Upper lobe of right lung (tissue), 1 donor: ENCODE measurements at regions not wholly inside any gene's neighbourhood (a gene's known extent, or its start where the extent isn't known, plus 50 kb on each side); places are given as distances from the start of the nearest gene placed in this dataset.
"Not testable (repeated sequence)": the region's sequence is repeated elsewhere in the genome, so short reads cannot be mapped to it uniquely, and the experiment has no call there.

Experiments used
- ATAC-seq: fragments of 200-7000 bp; cut with Tn5 transposase; one replicate; pipeline ENCODE4 v1.9.1; 2020; ENCODE audit warnings: mild to moderate bottlenecking, moderate library complexity
- DNase-seq: peaks from one replicate; pipeline ENCODE4 v3.0.0-alpha.2; 2020
- H3K27ac ChIP-seq: fragments of 200-600 bp; one replicate; pipeline ENCODE4 v1.8.0; 2022
- H3K27me3 ChIP-seq: fragments of 200-600 bp; one replicate; pipeline ENCODE4 v1.8.0; 2022; ENCODE audit warnings: mild to moderate bottlenecking
- H3K36me3 ChIP-seq: fragments of 200-600 bp; one replicate; pipeline ENCODE4 v1.8.0; 2022
- H3K4me1 ChIP-seq: fragments of 200-600 bp; one replicate; pipeline ENCODE4 v1.8.0; 2022
- H3K4me3 ChIP-seq: fragments of 200-600 bp; one replicate; pipeline ENCODE4 v1.8.0; 2022; ENCODE audit warnings: mild to moderate bottlenecking
- H3K9me3 ChIP-seq: fragments of 200-600 bp; one replicate; pipeline ENCODE4 v1.8.0; 2022
- intact Hi-C: fragments of 100-400 bp; cut with DNase I; formaldehyde crosslinking; loops from one replicate; pipeline ENCODE4 v1.11.0; 2022
- TF ChIP-seq, protein P1 (sequence below): fragments of 200-600 bp; IDR thresholded peaks from one replicate; pipeline ENCODE4 v1.8.0; 2022; ENCODE audit warnings: antibody characterized with exemption
- donor health status: DM: no; HTN: yes; CAD: no; lungs with severe emphysema.

DNA sequence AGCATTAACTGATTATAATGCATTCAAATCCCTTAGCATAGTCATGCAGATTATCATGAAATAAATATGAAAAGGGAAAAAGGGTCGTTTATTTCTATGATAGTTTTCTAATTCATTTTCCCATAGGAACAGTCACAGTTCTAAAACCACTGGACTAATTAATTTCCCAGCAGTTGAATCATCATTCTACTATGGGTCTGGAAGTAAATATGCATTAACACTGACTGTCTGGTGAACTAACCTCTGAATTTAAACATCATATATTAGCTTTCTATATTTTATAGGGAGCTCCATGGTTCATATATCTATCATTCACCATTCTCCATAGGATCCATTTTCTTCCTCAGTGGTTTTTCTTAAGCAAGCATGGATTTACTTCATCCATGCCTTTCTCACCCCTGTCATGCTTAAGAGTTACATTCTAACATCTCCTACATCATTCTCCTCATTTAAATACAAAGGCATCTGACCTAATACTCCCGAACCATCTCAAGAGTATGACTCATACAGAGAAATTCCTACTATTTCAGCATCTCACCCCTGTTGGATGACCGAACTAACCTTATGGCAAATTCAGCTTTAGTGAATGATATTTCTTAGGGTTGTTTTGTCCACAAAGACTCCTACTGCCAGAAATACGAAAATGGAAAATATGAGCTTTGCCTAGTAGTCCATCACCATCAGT is 198.7 kb upstream of the ADAMTS3 start:
- no peak for DNase-seq
- H3K27me3 ChIP-seq, result no peaks in the 10 kb centered on the region
- peak; percentile 66 for ATAC-seq
- intact Hi-C loops, result no loop called here
- no peaks in the 10 kb centered on the region for H3K9me3 ChIP-seq
- no peak overlapping the region for H3K27ac ChIP-seq
- H3K36me3 ChIP-seq, result no peaks in the 10 kb centered on the region
- H3K4me3 ChIP-seq, result no peak overlapping the region
- H3K4me1 ChIP-seq, result no peaks in the 10 kb centered on the region
- TF ChIP-seq, protein P1, sequence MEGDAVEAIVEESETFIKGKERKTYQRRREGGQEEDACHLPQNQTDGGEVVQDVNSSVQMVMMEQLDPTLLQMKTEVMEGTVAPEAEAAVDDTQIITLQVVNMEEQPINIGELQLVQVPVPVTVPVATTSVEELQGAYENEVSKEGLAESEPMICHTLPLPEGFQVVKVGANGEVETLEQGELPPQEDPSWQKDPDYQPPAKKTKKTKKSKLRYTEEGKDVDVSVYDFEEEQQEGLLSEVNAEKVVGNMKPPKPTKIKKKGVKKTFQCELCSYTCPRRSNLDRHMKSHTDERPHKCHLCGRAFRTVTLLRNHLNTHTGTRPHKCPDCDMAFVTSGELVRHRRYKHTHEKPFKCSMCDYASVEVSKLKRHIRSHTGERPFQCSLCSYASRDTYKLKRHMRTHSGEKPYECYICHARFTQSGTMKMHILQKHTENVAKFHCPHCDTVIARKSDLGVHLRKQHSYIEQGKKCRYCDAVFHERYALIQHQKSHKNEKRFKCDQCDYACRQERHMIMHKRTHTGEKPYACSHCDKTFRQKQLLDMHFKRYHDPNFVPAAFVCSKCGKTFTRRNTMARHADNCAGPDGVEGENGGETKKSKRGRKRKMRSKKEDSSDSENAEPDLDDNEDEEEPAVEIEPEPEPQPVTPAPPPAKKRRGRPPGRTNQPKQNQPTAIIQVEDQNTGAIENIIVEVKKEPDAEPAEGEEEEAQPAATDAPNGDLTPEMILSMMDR, result no peak

DNA sequence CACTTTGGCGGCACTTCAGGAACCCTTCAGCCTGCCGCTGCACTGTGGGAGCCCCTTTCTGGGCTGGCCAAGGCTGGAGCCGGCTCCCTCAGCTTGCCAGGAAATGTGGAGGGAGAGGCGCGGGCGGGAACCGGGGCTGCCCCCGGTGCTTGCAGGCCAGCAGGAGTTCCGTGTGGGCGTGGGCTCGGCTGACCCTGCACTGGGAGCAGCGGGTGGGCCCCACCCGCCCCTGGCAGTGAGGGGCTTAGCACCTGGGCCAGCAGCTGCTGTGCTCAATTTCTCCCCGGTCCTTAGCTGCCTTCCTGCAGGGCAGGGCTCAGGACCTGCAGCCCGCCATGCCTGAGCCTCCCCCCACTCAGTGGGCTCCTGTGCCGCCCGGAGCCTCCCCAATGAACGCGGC is 196.8 kb upstream of the ADAMTS3 start:
- H3K9me3 ChIP-seq, H3K27me3 ChIP-seq, intact Hi-C loops, H3K27ac ChIP-seq, H3K36me3 ChIP-seq, H3K4me3 ChIP-seq, ATAC-seq, H3K4me1 ChIP-seq: not testable (repeated sequence)
- peak; percentile 48 for DNase-seq

DNA sequence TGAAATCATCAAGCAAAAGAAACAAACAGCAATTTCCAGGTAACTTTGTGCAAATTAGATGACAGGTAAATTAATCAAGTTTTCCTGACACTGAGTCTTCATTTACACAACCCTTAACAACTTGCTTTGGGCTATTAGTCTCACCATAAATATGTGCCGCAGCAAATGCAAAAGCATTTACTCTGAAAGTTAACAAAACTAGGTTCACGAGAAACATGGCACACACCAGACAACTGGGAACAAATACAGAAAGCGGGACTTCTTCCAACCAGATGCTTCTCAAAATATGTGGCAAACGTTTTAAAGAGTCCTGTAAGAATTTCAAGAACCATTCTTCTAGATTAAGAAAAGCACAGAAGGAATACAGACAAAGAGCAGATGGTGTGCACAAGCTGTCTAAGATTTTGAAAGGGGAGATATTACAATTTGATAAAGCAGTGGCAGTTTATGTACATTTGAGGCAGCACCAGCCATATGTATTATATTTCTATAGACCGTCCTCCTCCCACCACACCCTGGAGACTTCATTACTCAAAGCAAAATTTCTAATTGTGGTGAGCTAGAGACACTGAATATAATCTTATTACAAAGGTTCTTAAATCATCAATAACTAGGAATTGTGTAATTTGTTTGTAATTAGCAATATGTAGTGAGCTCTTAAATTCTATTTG is 192.5 kb upstream of the ADAMTS3 start:
- ATAC-seq (no peak), DNase-seq (no peak)
- no peaks in the 10 kb centered on the region for H3K9me3 ChIP-seq
- TF ChIP-seq, protein P1, result no peak
- H3K36me3 ChIP-seq, result no peaks in the 10 kb centered on the region
- intact Hi-C loops, result no loop called here
- no peak overlapping the region for H3K27ac ChIP-seq
- H3K27me3 ChIP-seq, result no peaks in the 10 kb centered on the region
- H3K4me1 ChIP-seq, result no peaks in the 10 kb centered on the region
- no peak overlapping the region for H3K4me3 ChIP-seq

DNA sequence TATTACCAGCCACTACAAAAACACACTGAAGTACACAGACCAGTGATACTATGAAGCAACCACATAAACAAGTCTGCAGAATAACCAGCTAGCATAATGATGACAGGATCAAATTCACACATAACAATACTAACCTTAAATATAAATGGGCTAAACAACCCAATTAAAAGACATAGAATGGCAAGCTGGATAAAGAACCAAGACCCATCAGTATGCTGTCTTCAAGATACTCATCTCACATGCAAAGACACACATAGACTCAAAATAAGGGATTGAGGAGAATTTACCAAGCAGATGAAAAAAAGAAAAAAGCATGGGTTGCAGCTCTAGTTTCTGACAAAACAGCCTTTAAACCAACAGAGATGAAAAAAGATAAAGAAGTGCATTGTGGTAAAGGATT is 184.4 kb upstream of the ADAMTS3 start:
- H3K36me3 ChIP-seq, H3K9me3 ChIP-seq, H3K4me3 ChIP-seq, H3K27ac ChIP-seq, intact Hi-C loops, H3K27me3 ChIP-seq, ATAC-seq, H3K4me1 ChIP-seq, DNase-seq: not testable (repeated sequence)

DNA sequence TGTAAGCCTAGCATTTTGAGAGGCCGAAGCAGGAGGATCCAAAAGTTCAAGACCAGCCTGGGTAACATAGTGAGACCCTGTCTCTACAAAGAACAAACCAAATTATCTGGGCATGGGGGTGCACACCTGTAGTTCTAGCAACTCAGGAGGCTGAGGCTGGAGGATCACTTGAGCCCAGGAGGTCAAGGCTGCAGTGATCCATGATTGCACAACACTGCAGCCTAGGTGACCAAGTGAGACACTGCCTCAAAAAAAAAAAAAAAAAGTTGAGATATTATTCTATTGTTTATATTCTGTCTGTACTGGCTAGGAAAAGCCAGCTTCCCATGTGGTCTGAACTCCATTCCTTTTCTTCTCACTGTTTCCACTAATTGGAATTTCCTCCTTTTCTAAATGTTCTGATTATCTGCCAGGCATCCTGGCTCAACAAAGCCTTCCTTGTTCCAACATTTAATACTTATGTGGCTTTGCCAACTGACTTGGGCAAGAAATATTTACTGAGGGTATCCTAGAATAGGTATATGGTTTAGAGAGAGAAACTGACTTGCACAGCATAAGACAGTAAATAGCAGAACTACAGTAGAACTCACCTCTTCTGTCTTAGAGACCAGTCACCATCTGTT is 175.2 kb upstream of the ADAMTS3 start:
- H3K27ac ChIP-seq, result no peak overlapping the region
- no peak for DNase-seq
- no peaks in the 10 kb centered on the region for H3K9me3 ChIP-seq
- intact Hi-C loops, result no loop called here
- ATAC-seq, result no peak
- no peaks in the 10 kb centered on the region for H3K36me3 ChIP-seq
- TF ChIP-seq, protein P1, result no peak
- no peaks in the 10 kb centered on the region for H3K27me3 ChIP-seq
- no peak overlapping the region for H3K4me3 ChIP-seq
- H3K4me1 ChIP-seq, result no peaks in the 10 kb centered on the region

DNA sequence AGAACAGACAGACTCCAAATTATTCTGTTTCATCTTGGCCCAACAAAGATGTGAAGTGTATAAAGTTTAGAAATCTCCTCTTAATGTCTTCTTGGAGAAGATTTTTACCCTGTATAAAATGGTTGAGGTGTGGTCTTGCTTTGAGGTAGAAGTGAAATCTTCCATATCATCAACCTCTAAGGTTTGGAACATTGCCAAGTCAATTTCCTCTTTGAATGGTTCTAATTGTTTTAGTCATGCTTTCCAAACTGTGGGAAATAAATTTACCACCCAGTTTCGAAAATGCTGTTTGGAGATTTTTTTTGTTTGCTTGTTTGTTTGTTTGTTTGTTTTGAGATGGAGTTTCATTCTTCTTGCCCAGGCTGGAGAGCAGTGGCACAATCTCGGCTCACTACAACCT is 174.1 kb upstream of the ADAMTS3 start:
- ATAC-seq, result no peak
- no peak for DNase-seq
- TF ChIP-seq, protein P1, result no peak
- intact Hi-C loops, result no loop called here
- no peaks in the 10 kb centered on the region for H3K4me1 ChIP-seq
- H3K27ac ChIP-seq, result no peak overlapping the region
- no peak overlapping the region for H3K4me3 ChIP-seq
- H3K36me3 ChIP-seq, result no peaks in the 10 kb centered on the region
- no peaks in the 10 kb centered on the region for H3K9me3 ChIP-seq
- H3K27me3 ChIP-seq, result no peaks in the 10 kb centered on the region
